GM18520 (cell line): ENCODE measurements at regions not wholly inside any gene's neighbourhood (a gene's known extent, or its start where the extent isn't known, plus 50 kb on each side); places are given as distances from the start of the nearest gene placed in this dataset.
"Not testable (repeated sequence)": the region's sequence is repeated elsewhere in the genome, so short reads cannot be mapped to it uniquely, and the experiment has no call there.

Source experiments
- ATAC-seq: cut with Tn5 transposase; IDR thresholded peaks from one replicate; pipeline ENCODE4 v1.9.1; 2021; ENCODE audit not compliant: unreplicated experiment

GRCh38 chr13:66237411-66238062, 992.6 kb downstream of the PCDH9 start:
- no peak for ATAC-seq

- ATAC-seq: no peak
These were observed 996.0 kb downstream of the PCDH9 start for GRCh38 chr13:66234159-66234558.

- ATAC-seq: not testable (repeated sequence)
These were observed 998.2 kb downstream of the PCDH9 start for GRCh38 chr13:66231958-66232357.

- no peak for ATAC-seq
These were observed 1005.1 kb downstream of the PCDH9 start for GRCh38 chr13:66225072-66225471.

- no peak for ATAC-seq
These were observed 1005.5 kb downstream of the PCDH9 start for GRCh38 chr13:66224663-66225062.

- ATAC-seq: no peak
These were observed 1007.2 kb downstream of the PCDH9 start for GRCh38 chr13:66222926-66223325.

GRCh38 chr13:66222127-66222526, 1008.0 kb downstream of the PCDH9 start:
- ATAC-seq: no peak

- no peak for ATAC-seq
These were observed 1010.6 kb downstream of the PCDH9 start for GRCh38 chr13:66219506-66219905.

GRCh38 chr13:66218583-66218982, 1011.6 kb downstream of the PCDH9 start:
- no peak for ATAC-seq

- ATAC-seq: no peak
These were observed 1013.4 kb downstream of the PCDH9 start for GRCh38 chr13:66216728-66217127.

- ATAC-seq: no peak
These were observed 1015.7 kb downstream of the PCDH9 start for GRCh38 chr13:66214467-66214866.

- ATAC-seq: no peak
These were observed 1017.6 kb downstream of the PCDH9 start for GRCh38 chr13:66212511-66212910.

GRCh38 chr13:66210677-66211076, 1019.5 kb downstream of the PCDH9 start:
- no peak for ATAC-seq

GRCh38 chr13:66208589-66208988, 1021.5 kb downstream of the PCDH9 start:
- no peak for ATAC-seq

GRCh38 chr13:66207610-66208009, 1022.5 kb downstream of the PCDH9 start:
- no peak for ATAC-seq

- ATAC-seq: no peak
These were observed 1024.3 kb downstream of the PCDH9 start for GRCh38 chr13:66205807-66206206.

- no peak for ATAC-seq
These were observed 1029.6 kb downstream of the PCDH9 start for GRCh38 chr13:66200555-66200954.

GRCh38 chr13:66195238-66195637, 1034.9 kb downstream of the PCDH9 start:
- no peak for ATAC-seq

- no peak for ATAC-seq
These were observed 1040.2 kb downstream of the PCDH9 start for GRCh38 chr13:66189986-66190385.

GRCh38 chr13:66180836-66181235, 1049.3 kb downstream of the PCDH9 start:
- ATAC-seq: no peak

GRCh38 chr13:66171920-66172319, 1058.2 kb downstream of the PCDH9 start:
- ATAC-seq: no peak

GRCh38 chr13:66162470-66162869, 1067.7 kb downstream of the PCDH9 start:
- no peak for ATAC-seq

- no peak for ATAC-seq
These were observed 1070.6 kb downstream of the PCDH9 start for GRCh38 chr13:66159511-66159910.
